ENCODE measurements at regions not wholly inside any gene's neighbourhood (a gene's known extent, or its start where the extent isn't known, plus 50 kb on each side); places are given as distances from the start of the nearest gene placed in this dataset.

DNA sequence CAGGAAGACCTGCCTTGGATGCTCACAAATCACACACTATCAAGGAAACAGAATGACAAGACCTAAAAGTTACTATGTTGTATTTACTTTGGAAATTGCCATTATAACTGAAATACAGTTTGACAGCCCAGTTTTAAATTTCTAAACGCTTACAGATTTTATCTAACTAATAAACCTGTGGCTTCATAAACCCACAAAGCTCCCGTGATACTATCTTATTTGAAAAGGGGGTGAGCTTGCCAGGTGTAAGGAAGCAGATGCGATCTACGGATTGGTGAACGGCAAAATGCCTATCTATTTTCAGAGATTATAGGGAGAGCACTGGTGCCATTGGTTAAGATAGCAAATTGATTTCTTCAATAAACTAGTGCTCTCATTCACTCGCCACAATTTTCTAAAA lies 485.5 kb downstream of the BCAT1 start:
- no peak overlapping the region for H3K4me3 ChIP-seq (ENCODE audit: low read depth, low read length)
- TF ChIP-seq, protein P1, sequence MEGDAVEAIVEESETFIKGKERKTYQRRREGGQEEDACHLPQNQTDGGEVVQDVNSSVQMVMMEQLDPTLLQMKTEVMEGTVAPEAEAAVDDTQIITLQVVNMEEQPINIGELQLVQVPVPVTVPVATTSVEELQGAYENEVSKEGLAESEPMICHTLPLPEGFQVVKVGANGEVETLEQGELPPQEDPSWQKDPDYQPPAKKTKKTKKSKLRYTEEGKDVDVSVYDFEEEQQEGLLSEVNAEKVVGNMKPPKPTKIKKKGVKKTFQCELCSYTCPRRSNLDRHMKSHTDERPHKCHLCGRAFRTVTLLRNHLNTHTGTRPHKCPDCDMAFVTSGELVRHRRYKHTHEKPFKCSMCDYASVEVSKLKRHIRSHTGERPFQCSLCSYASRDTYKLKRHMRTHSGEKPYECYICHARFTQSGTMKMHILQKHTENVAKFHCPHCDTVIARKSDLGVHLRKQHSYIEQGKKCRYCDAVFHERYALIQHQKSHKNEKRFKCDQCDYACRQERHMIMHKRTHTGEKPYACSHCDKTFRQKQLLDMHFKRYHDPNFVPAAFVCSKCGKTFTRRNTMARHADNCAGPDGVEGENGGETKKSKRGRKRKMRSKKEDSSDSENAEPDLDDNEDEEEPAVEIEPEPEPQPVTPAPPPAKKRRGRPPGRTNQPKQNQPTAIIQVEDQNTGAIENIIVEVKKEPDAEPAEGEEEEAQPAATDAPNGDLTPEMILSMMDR (IDR thresholded peaks at IDR 0.05; ENCODE audit: low read depth, low read length): no peak

DNA sequence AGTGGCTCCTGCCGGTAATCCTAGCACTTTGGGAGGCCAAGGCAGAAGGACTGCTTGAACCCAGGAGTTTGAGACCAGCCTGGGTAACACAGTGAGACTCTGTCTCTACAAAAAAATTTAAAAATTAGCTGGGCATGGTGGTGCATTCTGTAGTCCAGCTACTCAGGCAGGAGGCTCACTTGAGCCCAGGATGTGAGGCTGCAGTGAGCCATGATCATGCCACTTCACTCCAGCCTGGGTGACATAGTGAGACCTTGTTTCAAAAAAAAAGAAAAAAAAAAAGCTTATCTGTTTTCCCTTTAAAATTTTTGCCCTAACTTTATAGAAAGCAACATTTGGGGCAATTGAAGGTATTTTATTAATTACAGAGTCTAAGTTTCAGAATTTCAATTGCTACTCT lies 486.0 kb downstream of the BCAT1 start:
- no peak overlapping the region for H3K4me3 ChIP-seq (ENCODE audit: low read depth, low read length)

DNA sequence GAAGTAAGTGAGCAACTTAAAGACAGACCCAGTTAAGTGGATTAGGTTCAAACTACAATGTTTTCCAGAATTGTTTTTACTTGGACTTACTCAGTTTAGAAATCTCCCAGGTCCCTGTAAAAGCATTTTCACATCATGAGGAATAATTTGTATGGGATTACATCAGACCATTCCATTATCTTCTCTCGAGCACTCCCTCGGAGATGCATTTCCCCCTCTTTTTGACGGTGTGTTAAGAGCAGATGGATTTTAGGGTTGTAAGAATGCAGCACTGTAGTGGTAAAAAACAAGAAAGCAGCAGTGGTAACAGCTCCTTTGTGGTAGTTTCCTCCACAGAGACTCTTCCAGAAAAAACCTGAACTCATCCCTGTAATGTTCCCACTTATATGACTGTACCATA lies 488.4 kb downstream of the BCAT1 start:
- H3K4me3 ChIP-seq (ENCODE audit: low read depth, low read length): no peak overlapping the region
- TF ChIP-seq, protein P1 (IDR thresholded peaks at IDR 0.05; ENCODE audit: low read depth, low read length): no peak

More for the DNA sequence above, 486.0 kb downstream of the BCAT1 start:
- TF ChIP-seq, protein P1 (IDR thresholded peaks at IDR 0.05; ENCODE audit: low read depth, low read length): no peak

DNA sequence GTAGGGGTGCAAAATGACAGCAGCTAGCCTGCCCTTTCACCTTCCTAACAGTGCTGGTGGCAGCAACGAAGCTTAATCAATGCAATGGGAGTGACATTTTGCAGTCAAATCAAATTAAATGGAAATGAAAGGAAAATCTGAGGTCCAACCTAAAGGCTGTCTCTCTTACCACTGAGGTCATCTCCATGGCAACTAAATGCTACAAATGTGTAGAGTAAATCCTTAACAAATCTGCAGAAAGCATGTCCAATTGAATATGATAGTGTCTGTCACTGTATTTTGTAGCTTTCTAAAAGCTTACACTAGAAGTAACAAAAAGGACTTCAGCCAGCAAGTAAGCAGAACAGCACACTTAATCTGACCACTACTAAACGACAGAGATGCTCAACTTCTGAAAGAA lies 488.8 kb downstream of the BCAT1 start:
- TF ChIP-seq, protein P1 (IDR thresholded peaks at IDR 0.05; ENCODE audit: low read depth, low read length): no peak
- no peak overlapping the region for H3K4me3 ChIP-seq (ENCODE audit: low read depth, low read length)

DNA sequence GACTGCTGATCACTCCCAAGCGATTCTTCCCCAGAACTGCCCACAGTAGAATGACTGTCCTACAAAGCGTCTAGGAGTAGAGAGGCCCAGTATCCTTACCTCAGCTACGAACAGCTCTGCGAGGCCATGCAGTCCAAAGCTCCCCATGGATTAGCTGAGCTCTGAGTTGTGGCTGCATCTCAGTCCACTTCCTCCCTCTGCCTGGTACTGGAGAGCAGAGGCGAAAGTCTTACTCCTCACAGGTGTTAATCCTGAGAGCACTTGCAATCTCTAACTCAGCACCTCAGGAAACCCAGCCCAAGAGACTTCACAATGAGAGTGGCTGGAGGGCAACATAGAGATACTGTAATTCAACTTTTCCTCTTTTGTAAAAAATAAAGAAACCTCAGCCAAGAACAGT lies 493.1 kb downstream of the BCAT1 start:
- TF ChIP-seq, protein P1 (IDR thresholded peaks at IDR 0.05; ENCODE audit: low read depth, low read length): no peak
- no peak overlapping the region for H3K4me3 ChIP-seq (ENCODE audit: low read depth, low read length)

DNA sequence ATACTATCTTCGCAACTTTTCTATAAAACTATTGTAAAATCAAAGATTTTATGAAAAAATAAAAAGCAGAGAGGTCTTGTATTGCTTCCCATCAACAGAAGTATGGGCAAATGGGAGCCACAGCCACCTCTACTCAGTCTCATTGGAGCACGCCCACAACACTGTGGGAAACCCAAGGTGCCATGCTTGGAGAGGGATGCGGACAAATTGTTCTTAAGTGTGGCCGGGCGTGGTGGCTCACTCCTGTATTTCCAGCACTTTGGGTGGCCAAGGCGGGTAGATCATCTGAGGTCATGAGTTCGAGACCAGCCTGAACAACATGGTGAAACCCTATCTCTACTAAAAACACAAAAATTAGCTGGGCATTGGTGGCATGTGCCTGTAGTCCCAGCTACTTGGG lies 498.2 kb upstream of the SOX5 start:
- TF ChIP-seq, protein P1 (IDR thresholded peaks at IDR 0.05; ENCODE audit: low read depth, low read length): no peak
- no peak overlapping the region for H3K4me3 ChIP-seq (ENCODE audit: low read depth, low read length)

DNA sequence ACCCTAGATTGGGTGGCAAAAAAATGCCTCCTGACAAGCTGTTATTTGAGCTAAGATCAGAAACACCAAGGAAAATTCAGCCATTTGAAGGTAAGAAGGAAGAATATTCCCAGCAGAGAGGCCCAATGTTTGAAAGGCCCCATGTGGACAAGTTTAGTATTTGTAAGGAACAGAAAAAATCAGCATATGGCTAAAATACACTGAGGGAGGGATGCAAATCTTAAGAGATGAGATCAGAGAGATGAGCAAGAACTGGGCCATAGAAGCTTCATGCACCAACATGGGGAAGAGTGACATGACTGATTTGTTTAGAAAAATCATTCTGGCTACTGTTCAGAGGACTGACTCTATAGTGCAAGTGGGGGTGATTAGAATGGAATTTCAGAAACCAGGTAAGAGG lies 496.8 kb upstream of the SOX5 start:
- TF ChIP-seq, protein P1 (IDR thresholded peaks at IDR 0.05; ENCODE audit: low read depth, low read length): no peak
- H3K4me3 ChIP-seq (ENCODE audit: low read depth, low read length): no peak overlapping the region
